ENCODE measurements at regions not wholly inside any gene's neighbourhood (a gene's known extent, or its start where the extent isn't known, plus 50 kb on each side); places are given as distances from the start of the nearest gene placed in this dataset.
A peak's percentile ranks its signal among the peaks of the same experiment; 100 is the strongest.

- no peak overlapping the region for H3K4me3 ChIP-seq (replicated peaks in 1 of 3; ENCODE audit: insufficient read depth in 1 of 3, low read depth in 1 of 3, low read length in 3 of 3)
- FAIRE-seq (no peak), DNase-seq (ENCODE audit: low read depth, low spot score) (no peak)
- intact Hi-C loops (cut with micrococcal nuclease) = no loop called here
- H3K27ac ChIP-seq (ENCODE audit: insufficient read depth, low read depth, low read length) = no peak overlapping the region
- no peak overlapping the region for H3K9ac ChIP-seq (replicated peaks; ENCODE audit: extremely low read depth, insufficient read depth, low read length)
- TF ChIP-seq EZH2 (IDR thresholded peaks at IDR 0.05; ENCODE audit: borderline replicate concordance, low read depth, low read length, severe bottlenecking) (no peak), FOS (IDR thresholded peaks at IDR 0.05; ENCODE audit: borderline replicate concordance, insufficient read depth, low read length) (no peak), POLR2AphosphoS5 (IDR thresholded peaks at IDR 0.05; ENCODE audit: insufficient read depth, low read depth, low read length) (no peak), GATA2 (IDR thresholded peaks at IDR 0.05; ENCODE audit: insufficient read depth, insufficient read length, low read depth, low read length) (no peak), MYC (IDR thresholded peaks at IDR 0.05; ENCODE audit: low read depth, low read length) (no peak), MAX (IDR thresholded peaks at IDR 0.05; ENCODE audit: insufficient read depth, insufficient read length) (no peak), POLR2A (IDR thresholded peaks at IDR 0.05; ENCODE audit: low read depth, low read length) (no peak)
- H3K79me2 ChIP-seq (ENCODE audit: control insufficient read depth, insufficient read depth, low read length) = no peaks in the 10 kb centered on the region
- POLR2A ChIA-PET = no interaction called here
- dilution Hi-C loops (cut with MboI; ENCODE audit: extremely low pct_ligation_motif_present, low sequenced_read_pairs) = no loop called here
- H3K9me3 ChIP-seq (replicated peaks; ENCODE audit: control insufficient read depth, insufficient read depth, low read length) = no peaks in the 10 kb centered on the region
- H2AFZ ChIP-seq (ENCODE audit: low read depth, low read length) = no peak overlapping the region
- no peaks in the 10 kb centered on the region for H3K4me1 ChIP-seq (ENCODE audit: control insufficient read depth, extremely low read depth, insufficient read depth, low read length)
- no peaks in the 10 kb centered on the region for H4K20me1 ChIP-seq (replicated peaks; ENCODE audit: control insufficient read depth, extremely low read depth, insufficient read depth, low read length)
- H3K9me1 ChIP-seq (replicated peaks; ENCODE audit: control insufficient read depth, extremely low read depth, insufficient read depth, low read length) = no peaks in the 10 kb centered on the region
- no peaks in the 10 kb centered on the region for H3K27me3 ChIP-seq (ENCODE audit: control insufficient read depth in 2 of 2, insufficient read depth in 2 of 2, low read length in 2 of 2)
- no TSS peak for BruUV-seq (replicated peaks)
- CTCF ChIA-PET = interaction anchor here (1.0 kb wide), 1 partner anchor 219 kb away, joined by 3 read pairs; no protein-coding TSS in a partner anchor
- no peak overlapping the region for H3K4me2 ChIP-seq (ENCODE audit: insufficient read depth, low read length)
- H3K36me3 ChIP-seq (ENCODE audit: control insufficient read depth in 2 of 2, extremely low read depth in 1 of 2, insufficient read depth in 2 of 2, low read length in 2 of 2) = no peaks in the 10 kb centered on the region
Observed at GRCh38 chr7:137093198-137093597, 224.7 kb downstream of the CHRM2 start.

GRCh38 chr7:137091396-137091795, 222.9 kb downstream of the CHRM2 start:
- no peak overlapping the region for H3K9ac ChIP-seq (replicated peaks; ENCODE audit: extremely low read depth, insufficient read depth, low read length)
- H3K4me1 ChIP-seq (ENCODE audit: control insufficient read depth, extremely low read depth, insufficient read depth, low read length) = no peaks in the 10 kb centered on the region
- TF ChIP-seq MYC (IDR thresholded peaks at IDR 0.05; ENCODE audit: low read depth, low read length) (no peak), CTCF (IDR thresholded peaks at IDR 0.05; ENCODE audit: extremely low read depth in 1 of 2, insufficient read depth in 1 of 2, low read depth in 1 of 2, low read length in 2 of 2) (peak; percentile 41 to 62)
- H3K36me3 ChIP-seq (ENCODE audit: control insufficient read depth in 2 of 2, extremely low read depth in 1 of 2, insufficient read depth in 2 of 2, low read length in 2 of 2) = no peaks in the 10 kb centered on the region
- intact Hi-C loops (cut with micrococcal nuclease) (loop anchor here (1.0 kb wide), 2 partner anchors 501 to 976 kb away; no protein-coding TSS in a partner anchor), dilution Hi-C loops (cut with MboI; ENCODE audit: extremely low pct_ligation_motif_present, low sequenced_read_pairs) (no loop called here)
- no peaks in the 10 kb centered on the region for H3K9me1 ChIP-seq (replicated peaks; ENCODE audit: control insufficient read depth, extremely low read depth, insufficient read depth, low read length)
- H3K9me3 ChIP-seq (replicated peaks; ENCODE audit: control insufficient read depth, insufficient read depth, low read length) = no peaks in the 10 kb centered on the region
- no TSS peak for BruUV-seq (replicated peaks)
- no peak for FAIRE-seq
- H3K4me3 ChIP-seq (replicated peaks in 1 of 3; ENCODE audit: insufficient read depth in 1 of 3, low read depth in 1 of 3, low read length in 3 of 3) = no peak overlapping the region
- ChIA-PET CTCF (no interaction called here), POLR2A (no interaction called here)
- no peaks in the 10 kb centered on the region for H3K79me2 ChIP-seq (ENCODE audit: control insufficient read depth, insufficient read depth, low read length)
- no peaks in the 10 kb centered on the region for H4K20me1 ChIP-seq (replicated peaks; ENCODE audit: control insufficient read depth, extremely low read depth, insufficient read depth, low read length)
- no peak overlapping the region for H3K4me2 ChIP-seq (ENCODE audit: insufficient read depth, low read length)
- DNase-seq (ENCODE audit: low read depth, low spot score) = peak; percentile 52
- no peaks in the 10 kb centered on the region for H3K27me3 ChIP-seq (ENCODE audit: control insufficient read depth in 2 of 2, insufficient read depth in 2 of 2, low read length in 2 of 2)
- H3K27ac ChIP-seq (ENCODE audit: insufficient read depth, low read depth, low read length) = no peak overlapping the region
- no peak overlapping the region for H2AFZ ChIP-seq (ENCODE audit: low read depth, low read length)
